Vagina (tissue), 2 donors: ENCODE measurements at regions not wholly inside any gene's neighbourhood (a gene's known extent, or its start where the extent isn't known, plus 50 kb on each side); places are given as distances from the start of the nearest gene placed in this dataset.

ENCODE experiments used
- CTCF ChIP-seq, 3 experiments: fragments of 450-650 bp in 2 of 3; fragments of 200-600 bp in 1 of 3; sonication (generic) in 1 of 3; IDR thresholded peaks; one replicate each; pipeline ENCODE4 v1.5.1; 2017 to 2019; ENCODE audit warnings: antibody characterized with exemption in 3 of 3, mild to moderate bottlenecking in 2 of 3, moderate library complexity in 2 of 3
- POLR2A ChIP-seq, 2 donors: fragments of 450-650 bp; IDR thresholded peaks; one replicate each; pipeline ENCODE4 v1.6.1; 2017; ENCODE audit warnings: antibody characterized with exemption in 2 of 2, mild to moderate bottlenecking in 2 of 2, moderate library complexity in 2 of 2

DNA sequence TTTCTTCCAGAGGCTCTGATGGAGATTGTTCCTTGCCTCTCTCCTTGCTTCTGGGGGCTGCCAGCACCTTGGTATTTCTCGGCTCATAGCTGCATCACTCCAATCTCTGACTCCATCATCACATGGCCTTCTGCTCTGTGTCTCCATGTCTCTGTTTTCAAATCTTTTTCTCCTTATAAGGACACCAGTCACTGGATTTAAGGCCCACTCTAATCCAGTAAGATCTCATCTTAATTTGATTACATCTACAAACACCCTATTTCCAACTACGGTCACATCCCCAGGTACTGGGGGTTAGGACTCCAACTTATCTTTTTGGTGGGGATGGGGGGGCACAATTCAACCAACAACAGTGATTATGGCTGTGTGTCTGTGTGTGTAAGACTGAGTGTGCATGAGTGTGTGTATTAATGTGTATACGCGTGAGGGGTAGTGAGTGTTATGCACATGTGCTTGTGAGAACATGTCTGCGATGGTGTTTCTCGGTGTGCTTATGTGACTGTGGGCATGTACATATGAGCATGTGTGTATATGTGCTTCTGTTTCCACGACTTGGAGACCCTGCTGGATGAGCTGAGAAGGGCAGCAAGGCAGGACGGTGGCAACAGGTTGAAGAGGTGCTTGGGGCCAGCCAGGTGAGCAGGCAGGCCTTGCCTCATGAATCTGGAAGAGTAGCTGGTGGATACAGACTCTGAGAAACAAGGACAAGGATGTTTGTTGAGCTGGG lies 130.5 kb downstream of the MRPL14 start:
- TF ChIP-seq CTCF (IDR thresholded peaks at IDR 0.05) (no peak), POLR2A (IDR thresholded peaks at IDR 0.05) (no peak)
